A549 (cell line): ENCODE measurements at regions not wholly inside any gene's neighbourhood (a gene's known extent, or its start where the extent isn't known, plus 50 kb on each side); places are given as distances from the start of the nearest gene placed in this dataset.
A peak's percentile ranks its signal among the peaks of the same experiment; 100 is the strongest.

ENCODE experiments used
- ATAC-seq, 2 experiments: fragments of 200-7000 bp in 1 of 2; fragments of >200 bp in 1 of 2; cut with Nextera tagmentation in 1 of 2; cut with Tn5 transposase in 1 of 2; 3 replicates each; pipeline versions ENCODE4 v1.8.0 to v1.9.1; 2018 to 2020; ENCODE audit warnings: mild to moderate bottlenecking in 1 of 2, moderate library complexity in 1 of 2
- CTCF ChIA-PET: fragments of 300-600 bp; sonication (Branson Sonifier 250); formaldehyde crosslinking; extraction: SDS; loops from one replicate; lab custom pipeline; 2021; ENCODE audit warnings: antibody characterized with exemption, inconsistent platforms; lab: Yijun Ruan, JAX
- POLR2A ChIA-PET: fragments of 350-600 bp; formaldehyde crosslinking; extraction: SDS; loops from one replicate; lab custom pipeline; 2021; ENCODE audit warnings: antibody characterized with exemption, inconsistent platforms; lab: Yijun Ruan, JAX
- DNase-seq, 2 experiments: peaks; one replicate each; pipeline versions ENCODE4 v3.0.0 to v3.0.0-alpha.2; 2011 to 2016; ENCODE audit warnings: low read depth in 1 of 2, low spot score in 1 of 2
- FAIRE-seq: peaks from 2 replicates; lab custom pipeline; 2011; peaks lifted over from hg19 to GRCh38; lab: Jason Lieb, UNC
- H3K27ac ChIP-seq, 2 experiments: fragments of >200 bp; sonication (Bioruptor Twin); formaldehyde crosslinking; 3 replicates each; pipeline ENCODE4 v1.5.1; 2016 to 2017
- H3K4me1 ChIP-seq: fragments of >200 bp; sonication (Bioruptor Twin); formaldehyde crosslinking; 3 replicates; pipeline ENCODE4 v1.6.1; 2016
- H3K4me2 ChIP-seq: fragments of >200 bp; sonication (Bioruptor Twin); formaldehyde crosslinking; 3 replicates; pipeline ENCODE4 v1.6.1; 2016
- H3K4me3 ChIP-seq: fragments of >200 bp; sonication (Bioruptor Twin); formaldehyde crosslinking; 3 replicates; pipeline ENCODE4 v1.5.1; 2016
- H3K9me3 ChIP-seq: fragments of >200 bp; sonication (Bioruptor Twin); formaldehyde crosslinking; 3 replicates; pipeline ENCODE4 v1.6.1; 2016
- BHLHE40 ChIP-seq: IDR thresholded peaks from 2 replicates; pipeline ENCODE4 v1.6.1; 2012; ENCODE audit warnings: low read depth, low read length, inconsistent platforms
- CBX8 ChIP-seq: fragments of 200-600 bp; sonication (generic); IDR thresholded peaks from 2 replicates; pipeline ENCODE4 v1.6.1; 2016
- CHD2 ChIP-seq: fragments of 150-350 bp; IDR thresholded peaks from 2 replicates; pipeline ENCODE4 v1.6.1; 2014; ENCODE audit warnings: low read length; ENCODE audit not compliant: partially characterized antibody
- CHD4 ChIP-seq: fragments of 200-600 bp; sonication (generic); IDR thresholded peaks from 2 replicates; pipeline ENCODE4 v1.6.1; 2016; ENCODE audit warnings: antibody characterized with exemption, mild to moderate bottlenecking, borderline replicate concordance
- EHMT2 ChIP-seq: fragments of 200-600 bp; sonication (generic); IDR thresholded peaks from 2 replicates; pipeline ENCODE4 v1.6.1; 2016; ENCODE audit warnings: antibody characterized with exemption, low read depth, mild to moderate bottlenecking, moderate library complexity
- EP300 ChIP-seq, 2 experiments: fragments of >200 bp; sonication (Bioruptor Twin); formaldehyde crosslinking; IDR thresholded peaks; 2 replicates in 1 of 2; 3 replicates in 1 of 2; pipeline ENCODE4 v1.6.1; 2016 to 2017
- ESRRA ChIP-seq: fragments of 150-350 bp; IDR thresholded peaks from 2 replicates; pipeline ENCODE4 v1.6.1; 2014; ENCODE audit warnings: mild to moderate bottlenecking, low read length, borderline replicate concordance
- FOXS1 ChIP-seq: fragments of 250-450 bp; sonication (Bioruptor Pico); IDR thresholded peaks from 2 replicates; pipeline ENCODE4 v1.5.0; 2020; ENCODE audit warnings: mild to moderate bottlenecking, moderate library complexity
- HDAC2 ChIP-seq: fragments of 200-600 bp; sonication (generic); IDR thresholded peaks from 2 replicates; pipeline ENCODE4 v1.6.1; 2016
- HOXA7 ChIP-seq: fragments of 250-450 bp; sonication (Bioruptor Pico); IDR thresholded peaks from 2 replicates; pipeline ENCODE4 v1.5.0; 2020; ENCODE audit warnings: mild to moderate bottlenecking, moderate library complexity
- HOXB5 ChIP-seq: fragments of 250-450 bp; sonication (Bioruptor Pico); IDR thresholded peaks from 2 replicates; pipeline ENCODE4 v1.5.0; 2020; ENCODE audit warnings: mild to moderate bottlenecking, moderate library complexity
- JUN ChIP-seq, 2 experiments: fragments of >200 bp; sonication (Bioruptor Twin); formaldehyde crosslinking; IDR thresholded peaks; 2 replicates in 1 of 2; 3 replicates in 1 of 2; pipeline ENCODE4 v1.6.1; 2016 to 2017
- JUNB ChIP-seq: fragments of >200 bp; sonication (Bioruptor Twin); formaldehyde crosslinking; IDR thresholded peaks from 2 replicates; pipeline ENCODE4 v1.6.1; 2016
- KDM5A ChIP-seq: fragments of 200-600 bp; sonication (generic); IDR thresholded peaks from 2 replicates; pipeline ENCODE4 v1.6.1; 2016; ENCODE audit warnings: antibody characterized with exemption, mild to moderate bottlenecking
- MAZ ChIP-seq: fragments of 150-350 bp; IDR thresholded peaks from 2 replicates; pipeline ENCODE4 v1.6.1; 2014; ENCODE audit warnings: antibody characterized with exemption, low read depth, low read length, borderline replicate concordance
- NFE2L2 ChIP-seq: fragments of 150-350 bp; conservative IDR thresholded peaks from 2 replicates; pipeline ENCODE4 v1.6.1; 2014; ENCODE audit warnings: low read length
- POLR2A ChIP-seq: IDR thresholded peaks from 2 replicates; pipeline ENCODE4 v1.6.1; 2012; ENCODE audit warnings: mild to moderate bottlenecking, low read length
- RAD21 ChIP-seq, 2 experiments: fragments of >200 bp in 1 of 2; sonication (Bioruptor Twin) in 1 of 2; formaldehyde crosslinking in 1 of 2; IDR thresholded peaks in 1 of 2; conservative IDR thresholded peaks in 1 of 2; 2 replicates in 1 of 2; 3 replicates in 1 of 2; pipeline ENCODE4 v1.6.1; 2012 to 2018; ENCODE audit warnings: inconsistent platforms in 1 of 2
- SREBF2 ChIP-seq: fragments of 450-650 bp; IDR thresholded peaks from 2 replicates; pipeline ENCODE4 v1.6.1; 2014; ENCODE audit warnings: mild to moderate bottlenecking, moderate library complexity
- ZNF302 ChIP-seq: fragments of 250-450 bp; sonication (Bioruptor Pico); IDR thresholded peaks from 2 replicates; pipeline ENCODE4 v1.9.0; 2021; ENCODE audit warnings: inconsistent platforms, mild to moderate bottlenecking, moderate library complexity
- ZSCAN20 ChIP-seq: fragments of 250-450 bp; sonication (Bioruptor Pico); IDR thresholded peaks from 2 replicates; pipeline ENCODE4 v1.8.0; 2022; ENCODE audit warnings: mild to moderate bottlenecking, moderate library complexity
- WGBS: methylation state at CpG from one replicate; pipeline ENCODE4 v1.1.6; 2017; ENCODE audit errors: missing lambda C conversion rate; 5-methylcytosine and 5-hydroxymethylcytosine counted together
- TF ChIP-seq, protein P1 (sequence below): fragments of 250-450 bp; sonication (Bioruptor Pico); IDR thresholded peaks from 2 replicates; pipeline ENCODE4 v1.5.0; 2021; ENCODE audit warnings: mild to moderate bottlenecking, moderate library complexity, borderline replicate concordance
- TF ChIP-seq, protein P2 (sequence below): fragments of 150-350 bp; IDR thresholded peaks from 2 replicates; pipeline ENCODE4 v1.6.1; 2014; ENCODE audit warnings: low read depth, mild to moderate bottlenecking, low read length
- TF ChIP-seq, protein P3 (sequence below): IDR thresholded peaks from 2 replicates; pipeline ENCODE4 v1.6.1; 2012
- TF ChIP-seq, protein P4 (sequence below): IDR thresholded peaks from 2 replicates; pipeline ENCODE4 v1.6.1; 2012
- TF ChIP-seq, protein P5 (sequence below): fragments of 450-650 bp; IDR thresholded peaks from 2 replicates; pipeline ENCODE4 v1.6.1; 2014; ENCODE audit warnings: antibody characterized with exemption
- TF ChIP-seq, protein P6 (sequence below): fragments of >200 bp; sonication (Bioruptor Twin); formaldehyde crosslinking; IDR thresholded peaks from 3 replicates; pipeline ENCODE4 v1.6.1; 2016
- TF ChIP-seq, protein P7 (sequence below): fragments of >200 bp; sonication (Bioruptor Twin); formaldehyde crosslinking; IDR thresholded peaks from 2 replicates; pipeline ENCODE4 v1.6.1; 2016
- TF ChIP-seq, protein P8 (sequence below): IDR thresholded peaks from 2 replicates; pipeline ENCODE4 v1.6.1; 2012; ENCODE audit warnings: low read depth, borderline replicate concordance

DNA sequence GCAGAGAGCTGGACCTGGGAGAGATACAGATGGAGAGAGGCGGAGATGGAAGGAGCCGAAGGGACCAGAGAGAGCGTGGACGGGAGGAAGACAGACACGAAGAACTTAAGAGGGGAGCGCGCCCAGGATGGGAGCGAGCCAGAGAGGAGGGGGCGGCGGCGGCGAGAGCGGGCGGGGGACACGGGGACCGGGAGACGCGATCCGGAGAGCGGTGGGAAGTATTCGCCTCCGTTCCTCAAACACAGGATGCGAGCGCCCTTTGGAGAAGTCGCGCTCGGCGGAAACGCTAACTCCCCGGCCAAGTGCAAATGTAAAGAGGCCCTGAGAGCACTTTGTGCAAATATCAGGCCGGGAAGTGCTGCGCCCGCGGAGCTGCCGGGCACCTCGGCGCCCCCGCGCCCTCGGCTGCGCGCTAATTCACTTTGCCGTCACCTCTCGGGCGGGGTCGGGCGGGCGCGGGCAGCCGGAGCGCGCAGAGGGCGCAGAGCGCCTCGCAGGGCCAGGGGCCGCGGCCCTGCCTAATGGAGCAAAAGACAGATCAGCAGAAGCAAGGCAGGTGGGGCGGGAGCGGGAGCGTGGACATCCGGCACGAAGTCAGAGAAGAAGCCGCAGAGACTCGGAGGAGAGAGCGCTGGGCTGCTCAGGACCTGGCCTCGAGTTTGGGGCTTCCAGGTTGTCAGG is 281.2 kb downstream of the RRAGC start:
- Histone ChIP-seq H3K4me2 (peak overlapping the region; percentile 21; the same call in 1 of the 3 replicates), H3K9me3 (no peaks in the 10 kb centered on the region), H3K4me1 (no peaks in the 10 kb centered on the region)
- TF ChIP-seq, protein P1, sequence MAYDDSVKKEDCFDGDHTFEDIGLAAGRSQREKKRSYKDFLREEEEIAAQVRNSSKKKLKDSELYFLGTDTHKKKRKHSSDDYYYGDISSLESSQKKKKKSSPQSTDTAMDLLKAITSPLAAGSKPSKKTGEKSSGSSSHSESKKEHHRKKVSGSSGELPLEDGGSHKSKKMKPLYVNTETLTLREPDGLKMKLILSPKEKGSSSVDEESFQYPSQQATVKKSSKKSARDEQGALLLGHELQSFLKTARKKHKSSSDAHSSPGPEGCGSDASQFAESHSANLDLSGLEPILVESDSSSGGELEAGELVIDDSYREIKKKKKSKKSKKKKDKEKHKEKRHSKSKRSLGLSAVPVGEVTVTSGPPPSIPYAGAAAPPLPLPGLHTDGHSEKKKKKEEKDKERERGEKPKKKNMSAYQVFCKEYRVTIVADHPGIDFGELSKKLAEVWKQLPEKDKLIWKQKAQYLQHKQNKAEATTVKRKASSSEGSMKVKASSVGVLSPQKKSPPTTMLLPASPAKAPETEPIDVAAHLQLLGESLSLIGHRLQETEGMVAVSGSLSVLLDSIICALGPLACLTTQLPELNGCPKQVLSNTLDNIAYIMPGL (CRISPR knock-in tag) = no peak
- TF ChIP-seq ZSCAN20 (no peak), HOXA7 (no peak), NFE2L2 (no peak), HDAC2 (no peak), BHLHE40 (no peak), RAD21 (conservative IDR thresholded peaks at IDR 0.05 in 1 of 2, IDR thresholded peaks at IDR 0.05 in 1 of 2) (no peak), FOXS1 (CRISPR knock-in tag) (no peak), POLR2A (no peak), KDM5A (no peak), SREBF2 (no peak), ZNF302 (CRISPR knock-in tag) (no peak), CHD4 (no peak), CBX8 (no peak), EHMT2 (no peak), HOXB5 (CRISPR knock-in tag) (no peak)
- TF ChIP-seq, protein P2, sequence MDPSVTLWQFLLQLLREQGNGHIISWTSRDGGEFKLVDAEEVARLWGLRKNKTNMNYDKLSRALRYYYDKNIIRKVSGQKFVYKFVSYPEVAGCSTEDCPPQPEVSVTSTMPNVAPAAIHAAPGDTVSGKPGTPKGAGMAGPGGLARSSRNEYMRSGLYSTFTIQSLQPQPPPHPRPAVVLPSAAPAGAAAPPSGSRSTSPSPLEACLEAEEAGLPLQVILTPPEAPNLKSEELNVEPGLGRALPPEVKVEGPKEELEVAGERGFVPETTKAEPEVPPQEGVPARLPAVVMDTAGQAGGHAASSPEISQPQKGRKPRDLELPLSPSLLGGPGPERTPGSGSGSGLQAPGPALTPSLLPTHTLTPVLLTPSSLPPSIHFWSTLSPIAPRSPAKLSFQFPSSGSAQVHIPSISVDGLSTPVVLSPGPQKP = no peak
- TF ChIP-seq, protein P3, sequence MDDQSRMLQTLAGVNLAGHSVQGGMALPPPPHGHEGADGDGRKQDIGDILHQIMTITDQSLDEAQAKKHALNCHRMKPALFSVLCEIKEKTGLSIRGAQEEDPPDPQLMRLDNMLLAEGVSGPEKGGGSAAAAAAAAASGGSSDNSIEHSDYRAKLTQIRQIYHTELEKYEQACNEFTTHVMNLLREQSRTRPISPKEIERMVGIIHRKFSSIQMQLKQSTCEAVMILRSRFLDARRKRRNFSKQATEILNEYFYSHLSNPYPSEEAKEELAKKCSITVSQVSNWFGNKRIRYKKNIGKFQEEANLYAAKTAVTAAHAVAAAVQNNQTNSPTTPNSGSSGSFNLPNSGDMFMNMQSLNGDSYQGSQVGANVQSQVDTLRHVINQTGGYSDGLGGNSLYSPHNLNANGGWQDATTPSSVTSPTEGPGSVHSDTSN = no peak
- TF ChIP-seq, protein P4, sequence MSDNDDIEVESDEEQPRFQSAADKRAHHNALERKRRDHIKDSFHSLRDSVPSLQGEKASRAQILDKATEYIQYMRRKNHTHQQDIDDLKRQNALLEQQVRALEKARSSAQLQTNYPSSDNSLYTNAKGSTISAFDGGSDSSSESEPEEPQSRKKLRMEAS = no peak
- TF ChIP-seq, all 56 proteins: peak for 0
- 23% methylated on average over 17 of the region's 66 CpGs for WGBS
- ChIA-PET CTCF (no interaction called here), POLR2A (no interaction called here)
- Histone ChIP-seq H3K4me3 (no peak overlapping the region), H3K27ac (no peak overlapping the region)
- DNase-seq = no peak
- FAIRE-seq = no peak
- no peak for ATAC-seq

DNA sequence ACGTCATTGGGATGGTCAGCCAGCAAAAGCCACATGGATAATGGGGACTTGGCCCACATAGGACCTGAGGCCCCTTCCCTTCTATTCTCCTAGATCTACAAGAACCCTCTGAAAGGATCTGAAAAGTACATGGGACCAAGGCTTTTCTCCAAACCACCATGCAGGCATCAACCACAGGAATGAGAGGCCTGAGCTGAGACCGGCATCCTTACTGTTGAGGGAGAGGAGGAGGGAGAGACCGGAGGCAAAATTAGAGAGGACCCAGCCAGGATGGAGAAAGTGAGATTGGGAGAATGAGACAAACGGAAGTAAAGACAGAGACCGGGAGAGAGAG is 281.7 kb downstream of the RRAGC start:
- Histone ChIP-seq H3K27ac (no peak overlapping the region), H3K4me2 (no peak overlapping the region), H3K4me3 (no peak overlapping the region), H3K9me3 (no peaks in the 10 kb centered on the region), H3K4me1 (no peaks in the 10 kb centered on the region)
- DNase-seq = no peak
- no peak for FAIRE-seq
- no peak for ATAC-seq
- WGBS = 13% methylated on average over 5 of the region's 5 CpGs
- ChIA-PET POLR2A (no interaction called here), CTCF (no interaction called here)
- no peak for TF ChIP-seq JUNB
- no peak for TF ChIP-seq CHD2
- TF ChIP-seq FOXS1 (CRISPR knock-in tag) = no peak
- TF ChIP-seq, protein P5, sequence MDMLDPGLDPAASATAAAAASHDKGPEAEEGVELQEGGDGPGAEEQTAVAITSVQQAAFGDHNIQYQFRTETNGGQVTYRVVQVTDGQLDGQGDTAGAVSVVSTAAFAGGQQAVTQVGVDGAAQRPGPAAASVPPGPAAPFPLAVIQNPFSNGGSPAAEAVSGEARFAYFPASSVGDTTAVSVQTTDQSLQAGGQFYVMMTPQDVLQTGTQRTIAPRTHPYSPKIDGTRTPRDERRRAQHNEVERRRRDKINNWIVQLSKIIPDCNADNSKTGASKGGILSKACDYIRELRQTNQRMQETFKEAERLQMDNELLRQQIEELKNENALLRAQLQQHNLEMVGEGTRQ = no peak
- no peak for TF ChIP-seq POLR2A
- TF ChIP-seq EHMT2 = no peak
- TF ChIP-seq HDAC2 = no peak
- TF ChIP-seq, protein P3 = no peak
- TF ChIP-seq EP300 (IDR thresholded peaks at IDR 0.05) = no peak
- TF ChIP-seq, protein P6, sequence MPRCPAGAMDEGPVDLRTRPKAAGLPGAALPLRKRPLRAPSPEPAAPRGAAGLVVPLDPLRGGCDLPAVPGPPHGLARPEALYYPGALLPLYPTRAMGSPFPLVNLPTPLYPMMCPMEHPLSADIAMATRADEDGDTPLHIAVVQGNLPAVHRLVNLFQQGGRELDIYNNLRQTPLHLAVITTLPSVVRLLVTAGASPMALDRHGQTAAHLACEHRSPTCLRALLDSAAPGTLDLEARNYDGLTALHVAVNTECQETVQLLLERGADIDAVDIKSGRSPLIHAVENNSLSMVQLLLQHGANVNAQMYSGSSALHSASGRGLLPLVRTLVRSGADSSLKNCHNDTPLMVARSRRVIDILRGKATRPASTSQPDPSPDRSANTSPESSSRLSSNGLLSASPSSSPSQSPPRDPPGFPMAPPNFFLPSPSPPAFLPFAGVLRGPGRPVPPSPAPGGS = no peak
- TF ChIP-seq JUN (IDR thresholded peaks at IDR 0.05) = no peak
- no peak for TF ChIP-seq CBX8
- TF ChIP-seq, protein P7, sequence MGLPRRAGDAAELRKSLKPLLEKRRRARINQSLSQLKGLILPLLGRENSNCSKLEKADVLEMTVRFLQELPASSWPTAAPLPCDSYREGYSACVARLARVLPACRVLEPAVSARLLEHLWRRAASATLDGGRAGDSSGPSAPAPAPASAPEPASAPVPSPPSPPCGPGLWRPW = no peak
- no peak for TF ChIP-seq ESRRA
- TF ChIP-seq, protein P8, sequence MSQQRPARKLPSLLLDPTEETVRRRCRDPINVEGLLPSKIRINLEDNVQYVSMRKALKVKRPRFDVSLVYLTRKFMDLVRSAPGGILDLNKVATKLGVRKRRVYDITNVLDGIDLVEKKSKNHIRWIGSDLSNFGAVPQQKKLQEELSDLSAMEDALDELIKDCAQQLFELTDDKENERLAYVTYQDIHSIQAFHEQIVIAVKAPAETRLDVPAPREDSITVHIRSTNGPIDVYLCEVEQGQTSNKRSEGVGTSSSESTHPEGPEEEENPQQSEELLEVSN = no peak
- no peak for TF ChIP-seq MAZ
